Endothelial cell of umbilical vein (primary cell): ENCODE measurements at regions not wholly inside any gene's neighbourhood (a gene's known extent, or its start where the extent isn't known, plus 50 kb on each side); places are given as distances from the start of the nearest gene placed in this dataset.

Source experiments
- BruUV-seq: library from RNA; stranded (reverse); fragments of 400-500 nt; replicated peaks from 2 replicates; lab custom pipeline; 2021; lab: Mats Ljungman, UMichigan
- CTCF ChIA-PET: fragments of 300-600, 350-600 bp; sonication (Branson Sonifier 250); formaldehyde crosslinking; loops from one replicate; lab custom pipeline; 2021; ENCODE audit warnings: antibody characterized with exemption, inconsistent platforms; lab: Charles Lee
- POLR2A ChIA-PET: fragments of 300-600, 350-600 bp; sonication (Branson Sonifier 250); formaldehyde crosslinking; loops from one replicate; lab custom pipeline; 2021; ENCODE audit warnings: antibody characterized with exemption, inconsistent platforms; lab: Charles Lee
- DNase-seq: peaks from one replicate; pipeline ENCODE4 v3.0.0-alpha.2; 2011; ENCODE audit warnings: low read depth, low spot score
- FAIRE-seq: peaks from 2 replicates; lab custom pipeline; 2011; peaks lifted over from hg19 to GRCh38; lab: Jason Lieb, UNC
- H2AFZ ChIP-seq: 2 replicates; pipeline ENCODE4 v1.6.0; 2012; ENCODE audit warnings: low read depth, low read length, control low read depth, inconsistent platforms
- H3K27ac ChIP-seq: 2 replicates; pipeline ENCODE4 v1.5.1; 2011; ENCODE audit warnings: low read depth, mild to moderate bottlenecking, control low read depth, low read length, moderate library complexity; ENCODE audit not compliant: insufficient read depth
- H3K27me3 ChIP-seq, 2 experiments: 2 replicates each; pipeline versions ENCODE4 v1.6.0 to v1.6.1; 2011; ENCODE audit warnings: low read length in 2 of 2, mixed read lengths in 1 of 2; ENCODE audit not compliant: control insufficient read depth in 2 of 2, insufficient read depth in 2 of 2
- H3K36me3 ChIP-seq, 2 experiments: 2 replicates in 1 of 2; 3 replicates in 1 of 2; pipeline ENCODE4 v1.5.1; 2011; ENCODE audit warnings: low read length in 2 of 2, mild to moderate bottlenecking in 1 of 2, moderate library complexity in 1 of 2; ENCODE audit not compliant: control insufficient read depth in 2 of 2, insufficient read depth in 2 of 2; ENCODE audit errors: extremely low read depth in 1 of 2
- H3K4me1 ChIP-seq: 3 replicates; pipeline ENCODE4 v1.5.1; 2011; ENCODE audit warnings: mild to moderate bottlenecking, low read length; ENCODE audit not compliant: control insufficient read depth, insufficient read depth; ENCODE audit errors: extremely low read depth
- H3K4me2 ChIP-seq: 2 replicates; pipeline ENCODE4 v1.6.1; 2011; ENCODE audit warnings: low read length, control low read depth, mixed read lengths; ENCODE audit not compliant: insufficient read depth
- H3K4me3 ChIP-seq, 3 experiments: fragments of 200-600 bp in 1 of 3; sonication (generic), shearing (Covaris generic) in 1 of 3; replicated peaks in 1 of 3; 2 replicates each; pipeline ENCODE4 v1.5.1; 2011 to 2016; ENCODE audit warnings: control low read depth in 3 of 3, low read length in 3 of 3, mild to moderate bottlenecking in 2 of 3, inconsistent platforms in 1 of 3, low read depth in 1 of 3, moderate library complexity in 1 of 3; ENCODE audit not compliant: insufficient read depth in 1 of 3
- H3K79me2 ChIP-seq: 2 replicates; pipeline ENCODE4 v1.6.0; 2012; ENCODE audit warnings: low read length, inconsistent platforms; ENCODE audit not compliant: control insufficient read depth, insufficient read depth
- H3K9ac ChIP-seq: replicated peaks from 2 replicates; pipeline ENCODE3; 2011; ENCODE audit warnings: low read length, control low read depth; ENCODE audit not compliant: insufficient read depth; ENCODE audit errors: extremely low read depth
- H3K9me1 ChIP-seq: replicated peaks from 3 replicates; pipeline ENCODE4 v1.6.0; 2011; ENCODE audit warnings: mild to moderate bottlenecking, low read length; ENCODE audit not compliant: control insufficient read depth, insufficient read depth; ENCODE audit errors: extremely low read depth
- H3K9me3 ChIP-seq: replicated peaks from 2 replicates; pipeline ENCODE4 v1.5.1; 2012; ENCODE audit warnings: low read length, inconsistent platforms; ENCODE audit not compliant: control insufficient read depth, insufficient read depth
- H4K20me1 ChIP-seq: replicated peaks from 2 replicates; pipeline ENCODE3; 2011; ENCODE audit warnings: mild to moderate bottlenecking, low read length; ENCODE audit not compliant: control insufficient read depth, insufficient read depth; ENCODE audit errors: extremely low read depth
- CTCF ChIP-seq, 2 donors: IDR thresholded peaks; 1 replicate in 1 of 2; 2 replicates in 1 of 2; pipeline ENCODE4 v1.5.1; 2011; ENCODE audit warnings: low read length in 2 of 2, mild to moderate bottlenecking in 2 of 2, moderate library complexity in 2 of 2, control low read depth in 1 of 2, inconsistent platforms in 1 of 2, low read depth in 1 of 2; ENCODE audit not compliant: insufficient read depth in 1 of 2; ENCODE audit errors: extremely low read depth in 1 of 2
- EZH2 ChIP-seq: IDR thresholded peaks from 2 replicates; pipeline ENCODE4 v1.6.1; 2012; ENCODE audit warnings: borderline replicate concordance, low read depth, mild to moderate bottlenecking, moderate library complexity, low read length, inconsistent platforms; ENCODE audit not compliant: severe bottlenecking
- FOS ChIP-seq: IDR thresholded peaks from 2 replicates; pipeline ENCODE4 v1.6.1; 2011; ENCODE audit warnings: mild to moderate bottlenecking, low read length, moderate library complexity, borderline replicate concordance; ENCODE audit not compliant: insufficient read depth
- GATA2 ChIP-seq: IDR thresholded peaks from 2 replicates; pipeline ENCODE4 v1.7.0; 2011; ENCODE audit warnings: low read depth, mild to moderate bottlenecking, moderate library complexity, mixed read lengths, low read length; ENCODE audit not compliant: insufficient read length, insufficient read depth
- JUN ChIP-seq: IDR thresholded peaks from 2 replicates; pipeline ENCODE4 v1.6.1; 2011; ENCODE audit warnings: borderline replicate concordance, low read depth; ENCODE audit not compliant: insufficient read length, insufficient read depth
- MAX ChIP-seq: IDR thresholded peaks from 2 replicates; pipeline ENCODE4 v1.6.1; 2011; ENCODE audit not compliant: insufficient read depth, insufficient read length
- MYC ChIP-seq: IDR thresholded peaks from one replicate; pipeline ENCODE4 v1.6.1; 2011; ENCODE audit warnings: mild to moderate bottlenecking, low read depth, low read length
- POLR2A ChIP-seq: IDR thresholded peaks from 2 replicates; pipeline ENCODE4 v1.6.1; 2012; ENCODE audit warnings: low read depth, mild to moderate bottlenecking, control low read depth, low read length
- POLR2AphosphoS5 ChIP-seq: IDR thresholded peaks from 2 replicates; pipeline ENCODE4 v1.6.1; 2012; ENCODE audit warnings: low read depth, mild to moderate bottlenecking, control low read depth, low read length, moderate library complexity; ENCODE audit not compliant: insufficient read depth
- dilution Hi-C: fragments of 300-500 bp; cut with MboI; formaldehyde crosslinking; loops from one replicate; pipeline ENCODE4 v1.15.0; 2019; ENCODE audit warnings: low sequenced_read_pairs; ENCODE audit not compliant: extremely low pct_ligation_motif_present
- intact Hi-C: fragments of 100-400 bp; cut with micrococcal nuclease; formaldehyde crosslinking; loops from one replicate; pipeline ENCODE4 v1.10.0; 2022

- FAIRE-seq, result no peak
- DNase-seq, result no peak
- TF ChIP-seq JUN, result no peak
- no peak for TF ChIP-seq FOS
- TF ChIP-seq GATA2, result no peak
- no peak for TF ChIP-seq POLR2A
- no peak for TF ChIP-seq EZH2
- TF ChIP-seq MYC, result no peak
- TF ChIP-seq MAX, result no peak
- TF ChIP-seq POLR2AphosphoS5, result no peak
- no peak for TF ChIP-seq CTCF (IDR thresholded peaks at IDR 0.05; ENCODE audit: extremely low read depth in 1 of 2, insufficient read depth in 1 of 2, low read depth in 1 of 2, low read length in 2 of 2)
- no peak overlapping the region for H3K4me2 ChIP-seq
- no peak overlapping the region for H2AFZ ChIP-seq
- BruUV-seq, result no TSS peak
- H3K27ac ChIP-seq, result no peak overlapping the region
- CTCF ChIA-PET, result no interaction called here
- H3K4me1 ChIP-seq, result no peaks in the 10 kb centered on the region
- no peaks in the 10 kb centered on the region for H3K79me2 ChIP-seq
- H3K9ac ChIP-seq, result no peak overlapping the region
- POLR2A ChIA-PET, result no interaction called here
- no peaks in the 10 kb centered on the region for H3K9me3 ChIP-seq
- intact Hi-C loops, result no loop called here
- H3K27me3 ChIP-seq, result no peaks in the 10 kb centered on the region
- H3K36me3 ChIP-seq, result no peaks in the 10 kb centered on the region
- H3K9me1 ChIP-seq, result no peaks in the 10 kb centered on the region
- dilution Hi-C loops, result no loop called here
- no peaks in the 10 kb centered on the region for H4K20me1 ChIP-seq
- no peak overlapping the region for H3K4me3 ChIP-seq
Observed at GRCh38 chr5:17734011-17734410, 99.8 kb downstream of the TAF11L14 start.
